Neural crest cell (in vitro differentiated cells): ENCODE measurements at regions not wholly inside any gene's neighbourhood (a gene's known extent, or its start where the extent isn't known, plus 50 kb on each side); places are given as distances from the start of the nearest gene placed in this dataset.

Source experiments
- DNase-seq: peaks from one replicate; pipeline ENCODE4 v3.0.0; 2021; ENCODE audit warnings: low read depth, mixed read lengths, low spot score
- H3K27ac Mint-ChIP-seq: one replicate; pipeline ENCODE4 v1.8.0; 2021; ENCODE audit warnings: mild to moderate bottlenecking, mixed read lengths; ENCODE audit not compliant: unreplicated experiment
- H3K27me3 Mint-ChIP-seq: 2 replicates; pipeline ENCODE4 v1.8.0; 2021; ENCODE audit warnings: low read depth, mild to moderate bottlenecking, mixed read lengths
- H3K36me3 Mint-ChIP-seq: 2 replicates; pipeline ENCODE4 v1.8.0; 2021; ENCODE audit warnings: low read depth, mild to moderate bottlenecking, mixed read lengths
- H3K4me1 Mint-ChIP-seq: 2 replicates; pipeline ENCODE4 v1.8.0; 2021; ENCODE audit warnings: mixed read lengths
- H3K4me3 Mint-ChIP-seq: one replicate; pipeline ENCODE4 v1.8.0; 2021; ENCODE audit warnings: mild to moderate bottlenecking, mixed read lengths
- H3K9me3 Mint-ChIP-seq: 2 replicates; pipeline ENCODE4 v1.8.0; 2021; ENCODE audit warnings: mixed read lengths
- CTCF ChIP-seq: fragments of 200-600 bp; sonication (generic); conservative IDR thresholded peaks from 2 replicates; pipeline ENCODE4 v1.5.0; 2021; ENCODE audit warnings: antibody characterized with exemption, mild to moderate bottlenecking

GRCh38 chrX:80331285-80331684 lies 89.0 kb upstream of the TENT5D start:
- H3K27me3 Mint-ChIP-seq, result no peaks in the 10 kb centered on the region
- no peak overlapping the region for H3K27ac Mint-ChIP-seq
- H3K9me3 Mint-ChIP-seq, result peaks cover 3% of the 10 kb centered on the region
- H3K4me3 Mint-ChIP-seq, result no peak overlapping the region
- no peak for DNase-seq
- H3K4me1 Mint-ChIP-seq, result no peaks in the 10 kb centered on the region
- H3K36me3 Mint-ChIP-seq, result no peaks in the 10 kb centered on the region
- TF ChIP-seq CTCF, result no peak

GRCh38 chrX:80334583-80334982 lies 85.7 kb upstream of the TENT5D start:
- no peak overlapping the region for H3K4me3 Mint-ChIP-seq
- TF ChIP-seq CTCF, result no peak
- H3K27me3 Mint-ChIP-seq, result no peaks in the 10 kb centered on the region
- DNase-seq, result no peak
- no peak overlapping the region for H3K27ac Mint-ChIP-seq
- H3K4me1 Mint-ChIP-seq, result no peaks in the 10 kb centered on the region
- H3K36me3 Mint-ChIP-seq, result no peaks in the 10 kb centered on the region
- H3K9me3 Mint-ChIP-seq, result peaks cover 6% of the 10 kb centered on the region

GRCh38 chrX:80335062-80335830 lies 85.0 kb upstream of the TENT5D start:
- no peak for DNase-seq
- Mint-ChIP-seq H3K4me3 (no peak overlapping the region), H3K4me1 (no peaks in the 10 kb centered on the region), H3K36me3 (no peaks in the 10 kb centered on the region), H3K9me3 (peaks cover 6% of the 10 kb centered on the region), H3K27me3 (no peaks in the 10 kb centered on the region), H3K27ac (no peak overlapping the region)
- TF ChIP-seq CTCF, result no peak

GRCh38 chrX:80354966-80355465 lies 65.2 kb upstream of the TENT5D start:
- peaks cover under 1% of the 10 kb centered on the region for H3K36me3 Mint-ChIP-seq
- no peaks in the 10 kb centered on the region for H3K4me1 Mint-ChIP-seq
- peaks cover 18% of the 10 kb centered on the region for H3K9me3 Mint-ChIP-seq
- no peak overlapping the region for H3K4me3 Mint-ChIP-seq
- DNase-seq, result no peak
- no peaks in the 10 kb centered on the region for H3K27me3 Mint-ChIP-seq
- TF ChIP-seq CTCF, result no peak
- no peak overlapping the region for H3K27ac Mint-ChIP-seq
